NCI-H82 treated with DMSO at 0.1 percent for 48 hours (cell line): ENCODE measurements at regions not wholly inside any gene's neighbourhood (a gene's known extent, or its start where the extent isn't known, plus 50 kb on each side); places are given as distances from the start of the nearest gene placed in this dataset.

Source experiments
- DNase-seq: peaks from one replicate; lab custom pipeline; 2025; ENCODE audit not compliant: unreplicated experiment; lab: John Stamatoyannopoulos, UW

DNA sequence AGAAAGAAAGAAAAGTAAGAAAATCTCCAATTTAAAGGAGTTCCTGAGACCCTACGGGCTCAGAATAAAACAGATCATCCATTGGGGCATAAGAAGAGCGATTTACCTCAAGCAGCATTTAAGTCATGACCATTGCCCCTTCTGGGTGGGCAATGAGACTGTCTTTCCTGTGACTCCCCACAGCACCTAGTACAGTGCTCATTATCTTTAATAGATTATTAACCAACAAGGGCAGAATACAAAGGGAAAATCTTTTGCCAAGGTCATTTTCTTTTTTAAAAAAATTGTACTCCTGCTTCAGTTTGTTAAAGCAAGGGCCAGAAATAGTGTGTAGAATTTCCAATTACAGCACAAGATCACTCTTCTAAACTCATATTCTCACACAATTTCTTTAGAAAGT is 443.3 kb upstream of the AGTR1 start:
- no peak for DNase-seq

DNA sequence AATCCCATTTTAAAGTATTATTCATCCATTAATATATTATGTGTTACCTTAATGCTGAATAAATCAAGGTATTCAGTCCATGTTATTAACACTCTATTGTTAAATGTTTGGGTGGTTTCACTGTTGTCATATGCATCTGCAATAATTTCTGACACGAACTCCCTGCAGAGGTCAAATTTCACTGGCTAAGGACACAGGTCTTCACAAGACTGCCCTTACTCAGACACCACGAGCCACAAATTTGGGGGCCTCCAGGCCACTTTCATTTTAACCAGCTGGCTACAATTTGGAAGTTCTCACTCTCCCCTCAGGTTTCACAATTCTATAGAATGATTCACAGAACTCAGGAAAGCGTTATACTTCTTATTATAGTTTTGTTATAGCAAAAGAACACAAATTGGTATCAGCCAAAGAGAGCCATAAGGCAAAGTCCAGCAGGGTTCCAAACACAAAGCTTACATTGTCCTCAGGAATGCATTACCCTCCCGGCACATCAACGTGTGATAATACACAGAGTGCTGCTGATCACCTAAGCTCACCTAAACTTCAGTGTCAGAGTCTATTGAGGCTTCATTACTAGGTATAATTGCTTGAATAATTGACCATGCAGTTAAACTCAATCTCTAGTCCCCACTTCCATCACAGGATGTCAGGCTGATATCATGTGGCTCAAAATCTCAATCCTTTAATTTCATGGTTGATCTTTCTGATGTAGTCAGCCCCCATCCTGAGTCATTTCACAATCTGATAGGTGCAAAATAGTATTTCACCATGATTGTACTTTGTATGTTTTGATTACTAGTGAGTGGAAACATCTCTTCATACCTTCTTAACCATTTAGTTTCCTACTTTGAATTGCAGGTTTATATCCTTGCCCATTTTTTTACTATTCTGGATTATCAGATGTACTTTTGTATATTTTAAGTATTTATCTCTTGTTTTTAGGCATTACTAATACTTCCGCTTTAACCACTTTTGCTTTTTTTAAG is 441.4 kb upstream of the AGTR1 start:
- no peak for DNase-seq

DNA sequence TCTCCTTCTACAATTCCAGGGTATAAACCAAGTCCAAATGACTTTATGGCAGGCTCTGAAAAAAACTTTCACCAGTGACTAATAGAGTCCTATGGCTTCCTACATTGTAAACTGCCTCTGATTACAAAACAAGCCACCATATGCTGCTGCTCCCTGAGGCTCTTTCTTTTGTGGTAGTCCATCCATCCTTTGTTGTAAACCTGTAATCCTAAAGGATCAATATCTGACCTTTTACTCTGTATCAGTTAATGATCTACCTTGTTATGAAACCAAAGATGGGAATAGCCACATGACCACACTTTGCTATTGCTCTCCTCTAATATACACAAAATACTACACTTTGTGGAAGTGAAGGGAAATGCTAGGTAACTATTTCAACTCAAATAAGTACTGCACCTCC is 434.7 kb upstream of the AGTR1 start:
- DNase-seq = no peak

DNA sequence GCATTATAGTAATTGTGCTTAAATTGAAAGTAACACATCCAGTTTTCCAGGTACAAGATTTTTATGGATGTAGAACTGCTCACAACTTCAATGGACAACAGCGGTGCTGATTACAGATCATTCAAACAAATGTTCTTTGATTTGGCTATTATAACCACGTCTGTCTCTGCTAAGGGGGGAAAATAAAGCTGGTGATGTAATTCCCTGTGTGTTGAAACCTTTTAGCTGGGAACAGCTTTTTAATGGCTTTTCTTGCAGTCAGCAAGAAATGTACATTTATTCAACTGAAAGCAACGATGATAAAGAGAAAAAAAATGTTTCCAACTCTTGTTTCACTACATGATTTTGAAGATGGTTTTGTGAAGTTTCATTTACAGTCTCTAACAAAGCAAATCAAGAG is 431.9 kb upstream of the AGTR1 start:
- DNase-seq = no peak

DNA sequence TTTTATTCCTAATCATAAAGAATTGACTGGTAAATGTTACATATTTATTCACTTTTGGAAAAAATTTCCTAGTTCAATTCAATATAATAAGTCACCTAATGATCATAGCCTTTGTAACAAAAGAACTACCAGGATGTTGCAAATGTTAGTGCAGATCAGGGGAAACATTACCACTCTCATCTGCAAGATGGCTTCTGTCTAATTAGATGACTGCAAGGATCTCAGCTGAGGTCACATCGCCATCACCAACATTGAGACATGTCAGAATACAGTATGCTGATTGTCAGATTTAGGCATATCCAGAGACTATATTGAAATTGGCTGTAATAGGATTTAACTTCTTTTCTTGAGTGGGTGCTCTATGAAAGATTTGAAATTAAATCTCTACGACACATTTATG is 431.4 kb upstream of the AGTR1 start:
- DNase-seq = no peak

DNA sequence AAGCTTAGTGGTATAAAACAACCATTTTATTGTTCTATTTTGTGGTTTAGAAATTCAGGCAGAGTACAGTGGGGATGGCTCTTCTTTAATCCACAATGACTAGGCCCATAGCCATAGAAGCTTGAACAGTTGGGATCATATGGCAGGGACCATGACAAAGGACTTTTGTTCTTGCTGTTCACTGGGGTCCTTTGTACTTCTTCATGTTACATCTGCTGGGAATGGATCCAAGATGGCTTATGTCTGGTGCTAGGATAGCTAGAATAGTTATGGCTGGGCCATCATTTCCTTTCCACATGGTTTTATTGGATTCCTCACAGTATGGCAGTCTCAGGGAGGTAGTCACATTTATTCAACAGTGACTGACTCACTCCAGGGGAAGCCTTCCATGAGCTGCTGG is 427.9 kb upstream of the AGTR1 start:
- DNase-seq = no peak

DNA sequence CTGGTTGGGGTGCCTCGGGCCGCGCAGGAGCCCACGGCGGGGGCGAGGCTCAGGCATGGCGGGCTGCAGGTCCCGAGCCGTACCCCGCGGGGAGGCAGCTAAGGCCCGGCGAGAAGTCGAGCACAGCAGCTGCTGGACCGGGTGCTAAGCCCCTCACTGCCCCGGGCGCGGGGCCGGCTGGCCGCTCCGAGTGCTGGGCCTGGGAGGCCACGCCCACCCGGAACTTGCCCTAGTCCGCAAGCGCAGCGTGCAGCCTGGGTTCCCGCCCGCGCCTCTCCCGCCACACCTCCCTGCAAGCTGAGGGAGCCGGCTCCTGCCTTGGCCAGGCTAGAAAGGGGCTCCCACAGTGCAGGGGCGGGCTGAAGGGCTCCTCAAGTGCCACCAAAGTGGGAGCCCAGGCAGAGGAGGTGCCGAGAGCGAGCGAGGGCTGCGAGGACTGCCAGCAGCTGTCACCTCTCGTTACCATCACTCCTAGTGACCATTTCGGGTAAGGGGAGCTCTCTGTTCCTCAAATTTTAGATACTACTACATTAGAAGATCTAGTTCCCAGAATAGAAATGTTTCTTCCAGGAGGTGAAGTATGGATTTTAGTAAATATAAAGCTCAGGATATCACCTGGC is 417.0 kb upstream of the AGTR1 start:
- DNase-seq = no peak

DNA sequence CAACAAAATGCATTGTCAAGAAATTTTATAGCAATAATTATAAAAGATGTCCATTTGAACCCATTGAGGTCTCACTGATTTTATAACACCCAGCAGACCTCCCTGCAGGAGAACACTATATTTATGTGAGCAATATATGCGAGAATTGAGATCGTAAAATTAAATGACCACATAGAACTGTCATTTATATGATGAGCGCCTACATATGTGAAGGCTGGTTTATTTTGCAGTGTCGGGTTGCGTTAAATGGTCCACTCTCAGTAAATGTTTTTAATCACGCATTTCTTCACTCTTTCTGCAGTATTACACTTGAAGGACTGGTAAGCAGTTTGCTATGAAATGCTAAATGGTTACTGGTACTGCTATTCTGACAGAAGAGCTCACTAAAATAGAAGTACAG is 408.5 kb upstream of the AGTR1 start:
- DNase-seq = no peak

DNA sequence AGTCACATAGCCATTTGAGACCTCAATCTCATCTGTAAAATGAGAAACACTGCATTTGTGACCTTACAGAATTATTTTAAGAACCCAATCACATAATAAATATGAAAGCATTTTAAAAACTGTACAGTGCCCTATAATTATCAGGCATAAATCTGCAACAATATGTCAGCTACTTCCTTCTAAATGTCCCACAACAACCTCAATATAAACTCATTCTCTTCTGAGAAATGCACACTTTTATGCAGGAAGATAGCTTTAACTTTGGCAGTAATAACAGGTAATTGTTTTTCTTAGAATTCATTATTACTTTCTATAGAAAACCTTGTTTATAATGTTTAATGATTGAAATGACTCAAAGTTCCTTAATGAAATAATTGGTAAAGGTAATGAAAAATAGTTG is 400.7 kb upstream of the AGTR1 start:
- no peak for DNase-seq

DNA sequence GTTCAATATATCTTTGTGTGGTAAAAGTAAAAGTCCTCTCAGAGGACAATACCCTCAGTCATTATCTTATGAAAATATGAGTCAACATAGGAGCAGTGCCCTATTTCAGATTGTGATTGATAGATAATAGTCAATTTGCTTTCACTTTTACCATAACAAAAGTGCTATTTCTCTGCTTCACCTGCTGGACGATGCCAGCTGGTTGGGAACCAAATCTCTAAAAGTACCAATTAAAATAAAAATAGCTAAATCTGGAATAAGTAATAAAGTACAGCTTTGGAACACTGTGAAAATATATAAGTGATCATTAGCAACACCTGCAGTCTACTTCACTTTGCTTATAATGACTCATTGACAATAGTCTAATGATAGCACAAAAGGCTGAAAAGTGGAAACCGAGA is 390.3 kb upstream of the AGTR1 start:
- DNase-seq = no peak

DNA sequence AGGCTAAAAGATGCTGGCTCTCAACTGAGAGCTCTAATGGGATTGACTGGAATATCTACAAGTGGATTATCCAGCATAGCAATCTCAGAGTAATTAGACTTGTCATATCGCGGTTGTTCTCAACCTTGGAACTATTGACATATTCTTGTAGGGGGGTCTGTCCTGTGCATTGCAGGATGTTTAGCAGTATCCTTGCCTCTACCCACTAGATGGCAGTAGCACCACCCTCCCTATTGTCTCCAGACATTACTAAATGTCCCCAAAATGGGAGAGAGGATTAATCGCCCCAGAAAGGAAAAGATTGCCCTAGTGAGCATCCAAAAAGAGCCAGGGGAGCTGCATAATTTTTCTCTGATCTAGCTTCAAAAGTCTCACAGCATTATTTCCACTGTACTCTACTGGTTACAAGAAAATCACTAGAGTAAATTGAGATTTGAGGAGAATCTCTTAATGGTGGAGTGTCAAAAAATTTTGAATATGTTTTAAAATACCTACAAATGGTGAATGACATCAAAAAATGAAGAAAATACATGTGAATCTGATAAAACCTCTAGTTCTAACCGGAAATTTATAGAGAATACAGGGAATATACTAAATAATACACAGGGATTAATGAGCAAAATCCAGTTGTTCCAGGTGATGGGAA is 388.2 kb upstream of the AGTR1 start:
- DNase-seq = no peak

DNA sequence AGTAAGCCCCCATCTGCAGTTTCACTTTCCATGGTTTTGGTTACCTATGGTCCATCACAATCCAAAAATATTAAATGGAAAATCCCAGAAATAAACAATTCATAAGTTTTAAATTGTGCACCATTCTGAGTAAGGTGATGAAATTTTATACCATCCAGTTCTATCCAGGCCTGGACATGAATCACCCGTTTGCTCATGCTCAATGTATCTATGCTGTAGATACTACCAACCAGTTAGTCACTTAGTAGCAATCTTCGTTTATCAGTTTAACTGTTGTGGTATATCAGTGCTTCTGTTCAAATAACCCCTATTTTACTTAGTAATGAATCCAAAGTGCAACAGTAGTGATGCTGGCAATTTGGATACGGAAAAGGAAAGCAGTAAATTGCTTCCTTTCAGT is 381.9 kb upstream of the AGTR1 start:
- no peak for DNase-seq

DNA sequence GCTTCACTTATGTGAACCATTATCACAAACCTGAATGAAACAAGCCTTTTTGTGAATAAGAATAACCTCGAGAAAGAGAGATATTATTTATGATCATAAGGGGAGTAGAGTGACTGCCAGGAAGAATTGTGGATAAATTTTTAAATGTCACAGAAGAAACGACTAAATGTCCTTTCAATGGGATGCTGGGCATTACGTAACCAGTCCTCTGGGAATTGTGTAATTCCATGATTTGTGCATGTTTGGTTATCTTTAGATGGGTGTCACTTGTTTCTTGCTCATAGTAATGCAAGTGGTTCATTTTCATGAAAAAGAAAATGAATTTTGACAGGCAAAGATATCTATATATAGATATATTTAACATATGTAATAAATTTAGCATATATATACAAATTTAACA is 379.5 kb upstream of the AGTR1 start:
- DNase-seq = no peak

DNA sequence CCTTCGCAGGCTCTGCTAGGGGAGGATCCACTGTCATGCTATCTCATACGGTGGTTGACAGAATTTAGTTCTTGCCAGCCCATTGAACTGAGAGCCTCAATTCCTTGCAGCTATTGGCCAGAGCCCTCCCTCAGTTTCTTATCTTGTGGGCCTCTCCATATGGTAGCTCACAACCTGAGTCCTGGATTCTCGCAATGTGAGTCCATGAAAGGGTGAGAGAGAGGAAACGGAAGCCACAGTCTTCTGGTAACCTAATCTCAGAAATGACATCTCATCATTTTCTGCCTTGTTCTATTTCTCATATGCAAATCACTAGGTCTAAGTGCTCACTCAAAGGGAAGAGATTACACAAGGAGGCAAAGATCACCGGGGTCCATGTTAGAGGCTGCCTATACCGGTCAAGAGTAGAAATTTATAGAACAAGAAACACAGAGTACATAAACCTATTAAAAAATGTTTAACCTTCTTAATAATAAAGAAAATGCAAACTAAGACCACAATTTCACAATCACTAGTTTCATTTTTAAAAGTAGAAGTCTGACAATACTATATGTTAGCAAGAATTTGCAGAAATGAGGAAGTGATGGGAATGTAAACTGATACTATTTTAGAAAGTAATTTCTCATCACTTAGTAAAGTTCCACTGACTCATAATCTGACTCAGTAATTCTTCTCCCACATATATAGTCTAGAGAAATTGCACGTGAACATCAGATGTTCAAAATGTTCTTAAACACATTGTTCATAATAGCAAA is 378.4 kb upstream of the AGTR1 start:
- no peak for DNase-seq

DNA sequence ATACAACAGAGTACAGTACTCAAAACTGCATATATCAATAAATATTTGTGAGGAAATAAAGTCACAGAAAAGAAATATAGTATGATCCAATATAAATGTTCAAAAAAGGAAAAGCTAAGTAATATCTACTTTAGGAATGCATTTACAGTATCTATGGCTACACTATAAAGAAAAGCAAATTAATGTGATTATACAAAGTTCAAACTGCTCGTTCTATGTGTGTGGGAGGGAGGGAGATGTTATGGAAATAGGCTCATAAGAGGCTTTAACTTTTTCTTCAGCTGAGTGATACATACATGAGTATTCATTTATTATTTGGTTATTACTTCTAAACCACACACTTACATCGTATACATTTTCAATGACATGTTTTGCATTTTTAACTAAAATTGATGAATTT is 377.7 kb upstream of the AGTR1 start:
- DNase-seq = no peak

DNA sequence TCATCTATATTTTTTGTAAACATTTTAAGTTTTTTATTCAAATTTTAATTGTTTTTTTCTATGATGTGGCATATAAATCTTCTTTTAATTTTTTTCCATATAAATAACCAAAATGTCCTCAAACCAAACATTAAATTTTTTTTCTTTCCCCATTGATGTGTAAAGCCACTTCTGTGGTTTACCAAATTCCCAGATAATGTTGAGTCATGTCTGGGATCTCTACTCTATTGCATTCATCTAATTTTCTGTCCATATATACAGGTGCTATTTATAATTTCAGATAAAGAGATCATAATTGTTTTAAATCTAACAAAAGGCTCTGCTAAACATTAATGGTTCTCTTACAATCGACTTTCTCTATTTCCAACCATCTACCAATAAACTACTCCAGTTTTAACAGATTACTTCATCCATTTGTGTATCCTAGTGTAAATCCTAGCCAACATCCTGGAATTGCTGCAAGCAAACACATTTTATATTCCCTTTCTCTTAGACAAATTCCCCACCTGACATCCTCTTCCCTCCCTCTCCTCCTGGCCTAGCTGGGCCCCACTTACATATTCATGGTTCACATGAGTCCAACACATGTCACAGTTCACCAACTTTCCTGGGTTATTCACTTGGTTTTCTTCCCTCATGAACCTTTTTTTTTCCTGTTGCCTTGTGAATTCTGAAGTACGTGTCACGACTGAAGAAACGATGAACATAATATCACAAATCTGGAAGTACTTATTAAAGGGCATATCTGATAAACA is 368.0 kb upstream of the AGTR1 start:
- no peak for DNase-seq

DNA sequence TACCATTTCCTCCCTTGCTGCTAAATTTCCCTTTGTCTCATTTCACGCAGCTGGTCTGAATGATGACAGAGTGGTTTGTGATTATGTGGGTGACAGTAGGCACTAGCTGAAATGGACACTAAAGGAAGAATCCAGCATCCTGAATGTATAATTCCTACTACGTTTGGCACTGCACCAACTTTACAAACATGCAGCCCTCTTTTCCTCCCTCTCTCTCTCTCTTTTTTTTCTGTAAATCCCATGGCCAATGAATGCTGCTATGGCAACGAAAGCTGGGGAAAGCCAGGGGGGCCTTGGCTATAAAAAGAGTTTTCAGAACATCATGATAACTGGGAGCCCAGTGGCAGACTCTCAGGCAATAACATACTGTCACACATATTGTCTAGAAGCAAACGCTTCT is 367.2 kb upstream of the AGTR1 start:
- no peak for DNase-seq

DNA sequence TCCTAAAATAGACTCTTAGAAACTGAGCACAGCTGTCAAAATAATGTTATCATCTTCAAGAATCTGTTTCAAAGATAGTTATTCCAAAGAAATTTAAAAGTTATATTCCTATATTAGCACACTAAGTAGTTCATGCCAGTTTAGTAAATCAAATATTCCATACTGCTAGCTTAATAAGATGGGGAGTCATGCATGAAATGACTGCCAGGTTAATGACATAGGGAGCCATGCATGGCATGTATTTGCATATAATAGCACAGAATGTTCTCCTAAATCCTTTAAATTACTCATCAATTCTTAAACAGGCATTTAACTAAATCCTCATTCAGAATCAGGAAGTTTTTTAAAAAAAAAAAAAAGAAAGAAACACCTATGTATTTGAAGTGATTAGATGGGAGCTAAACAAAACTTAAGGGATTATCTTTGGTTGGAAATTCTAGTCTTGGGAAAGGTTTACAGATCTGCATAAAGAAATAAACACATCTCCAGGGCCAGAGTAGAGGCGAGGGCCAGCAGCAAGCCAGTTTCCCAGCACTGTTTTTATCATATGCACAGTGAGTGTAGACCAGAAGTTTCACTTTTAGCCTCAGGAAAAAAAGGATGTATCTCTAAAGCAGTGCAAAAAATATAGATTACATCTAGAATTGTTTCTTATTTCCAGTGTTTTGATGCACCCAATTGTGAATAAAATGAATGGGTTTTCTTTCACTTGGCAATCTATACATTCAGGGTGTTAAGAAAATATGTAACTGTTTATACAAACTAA is 366.4 kb upstream of the AGTR1 start:
- DNase-seq = no peak

DNA sequence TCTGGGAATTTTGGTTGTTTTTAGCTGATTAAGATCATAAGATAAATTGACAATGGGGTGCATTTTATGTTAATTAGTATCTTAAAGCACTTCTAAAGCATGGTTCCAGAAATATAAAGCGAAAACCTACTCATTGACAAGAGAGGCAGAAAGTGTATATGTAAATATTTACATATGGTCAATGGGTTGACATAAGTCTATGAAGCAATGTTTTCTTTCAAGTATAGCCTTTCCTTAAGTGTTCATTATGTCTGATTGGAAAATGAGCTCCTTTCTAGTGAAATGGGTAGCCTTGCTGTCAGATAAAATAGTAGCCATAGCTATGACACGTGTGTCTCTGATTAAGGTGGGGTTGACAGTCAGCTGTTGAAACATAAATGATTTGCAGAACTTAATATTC is 365.2 kb upstream of the AGTR1 start:
- DNase-seq = no peak

DNA sequence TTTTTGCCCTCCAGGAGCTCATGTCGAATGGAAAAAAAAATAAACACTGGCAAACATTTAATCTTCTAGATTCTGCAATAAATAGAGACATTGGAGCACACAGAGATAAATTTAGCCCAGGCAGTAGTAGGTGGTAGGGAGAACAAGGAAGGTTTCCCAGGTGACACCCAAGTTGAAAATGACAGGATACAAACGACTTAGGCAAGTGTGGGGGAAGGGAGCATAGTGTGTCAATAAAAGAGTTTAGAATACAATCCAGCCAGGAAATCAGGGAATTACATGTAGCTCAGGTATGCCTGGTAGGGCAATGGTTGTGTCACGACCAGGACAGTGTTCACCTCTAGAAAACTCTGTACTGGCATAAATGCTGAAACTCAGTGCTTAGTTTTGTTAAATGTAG is 364.6 kb upstream of the AGTR1 start:
- no peak for DNase-seq
